Breast epithelium (tissue), 3 donors: ENCODE measurements at regions not wholly inside any gene's neighbourhood (a gene's known extent, or its start where the extent isn't known, plus 50 kb on each side); places are given as distances from the start of the nearest gene placed in this dataset.

Source experiments
- CTCF ChIP-seq, 3 donors: fragments of 450-650 bp; IDR thresholded peaks; one replicate each; pipeline ENCODE4 v1.5.1; 2016 to 2017; ENCODE audit warnings: antibody characterized with exemption in 3 of 3, mild to moderate bottlenecking in 3 of 3, moderate library complexity in 3 of 3
- POLR2A ChIP-seq: fragments of 450-650 bp; IDR thresholded peaks from one replicate; pipeline ENCODE4 v1.6.1; 2016; ENCODE audit warnings: antibody characterized with exemption, mild to moderate bottlenecking, moderate library complexity
- POLR2AphosphoS5 ChIP-seq, 3 donors: sonication (generic); formaldehyde crosslinking; IDR thresholded peaks; one replicate each; pipeline ENCODE4 v1.6.1; 2017; ENCODE audit warnings: antibody characterized with exemption in 3 of 3

- TF ChIP-seq POLR2A (no peak), CTCF (IDR thresholded peaks at IDR 0.05) (no peak), POLR2AphosphoS5 (IDR thresholded peaks at IDR 0.05) (no peak)
Measured at GRCh38 chr7:82534684-82535083, 91.1 kb upstream of the CACNA2D1 start.
